Vagina (tissue), 2 donors: ENCODE measurements at regions not wholly inside any gene's neighbourhood (a gene's known extent, or its start where the extent isn't known, plus 50 kb on each side); places are given as distances from the start of the nearest gene placed in this dataset.

Source experiments
- CTCF ChIP-seq, 3 experiments: fragments of 450-650 bp in 2 of 3; fragments of 200-600 bp in 1 of 3; sonication (generic) in 1 of 3; IDR thresholded peaks; one replicate each; pipeline ENCODE4 v1.5.1; 2017 to 2019; ENCODE audit warnings: antibody characterized with exemption in 3 of 3, mild to moderate bottlenecking in 2 of 3, moderate library complexity in 2 of 3
- POLR2A ChIP-seq, 2 donors: fragments of 450-650 bp; IDR thresholded peaks; one replicate each; pipeline ENCODE4 v1.6.1; 2017; ENCODE audit warnings: antibody characterized with exemption in 2 of 2, mild to moderate bottlenecking in 2 of 2, moderate library complexity in 2 of 2
- POLR2AphosphoS5 ChIP-seq, 2 donors: sonication (generic); formaldehyde crosslinking; IDR thresholded peaks; one replicate each; pipeline ENCODE4 v1.9.0; 2017; ENCODE audit warnings: antibody characterized with exemption in 2 of 2, mild to moderate bottlenecking in 2 of 2, low read depth in 1 of 2; ENCODE audit not compliant: insufficient read depth in 1 of 2

- TF ChIP-seq CTCF (IDR thresholded peaks at IDR 0.05): no peak
- TF ChIP-seq POLR2A (IDR thresholded peaks at IDR 0.05): no peak
- TF ChIP-seq POLR2AphosphoS5 (IDR thresholded peaks at IDR 0.05; ENCODE audit: insufficient read depth in 1 of 2, low read depth in 1 of 2): no peak
Observed at GRCh38 chr12:131202592-131203378, 249.1 kb downstream of the ADGRD1 start.
